ENCODE measurements at regions not wholly inside any gene's neighbourhood (a gene's known extent, or its start where the extent isn't known, plus 50 kb on each side); places are given as distances from the start of the nearest gene placed in this dataset.

GRCh38 chr4:13182133-13182532 lies 302.0 kb downstream of the RAB28 start:
- TF ChIP-seq CTCF (conservative IDR thresholded peaks at IDR 0.05; ENCODE audit: low read depth, low read length) (no peak), RFX5 (IDR thresholded peaks at IDR 0.05; ENCODE audit: low read depth, low read length) (no peak), POLR2A (IDR thresholded peaks at IDR 0.05; ENCODE audit: low read depth, low read length) (no peak), MXI1 (IDR thresholded peaks at IDR 0.05; ENCODE audit: borderline replicate concordance, low read depth, low read length) (no peak), RAD21 (IDR thresholded peaks at IDR 0.05; ENCODE audit: low read length) (no peak), CHD1 (IDR thresholded peaks at IDR 0.05; ENCODE audit: low read depth, low read length) (no peak), RCOR1 (IDR thresholded peaks at IDR 0.05; ENCODE audit: insufficient replicate concordance, low read length) (no peak)
